ENCODE measurements at regions not wholly inside any gene's neighbourhood (a gene's known extent, or its start where the extent isn't known, plus 50 kb on each side); places are given as distances from the start of the nearest gene placed in this dataset.

DNA sequence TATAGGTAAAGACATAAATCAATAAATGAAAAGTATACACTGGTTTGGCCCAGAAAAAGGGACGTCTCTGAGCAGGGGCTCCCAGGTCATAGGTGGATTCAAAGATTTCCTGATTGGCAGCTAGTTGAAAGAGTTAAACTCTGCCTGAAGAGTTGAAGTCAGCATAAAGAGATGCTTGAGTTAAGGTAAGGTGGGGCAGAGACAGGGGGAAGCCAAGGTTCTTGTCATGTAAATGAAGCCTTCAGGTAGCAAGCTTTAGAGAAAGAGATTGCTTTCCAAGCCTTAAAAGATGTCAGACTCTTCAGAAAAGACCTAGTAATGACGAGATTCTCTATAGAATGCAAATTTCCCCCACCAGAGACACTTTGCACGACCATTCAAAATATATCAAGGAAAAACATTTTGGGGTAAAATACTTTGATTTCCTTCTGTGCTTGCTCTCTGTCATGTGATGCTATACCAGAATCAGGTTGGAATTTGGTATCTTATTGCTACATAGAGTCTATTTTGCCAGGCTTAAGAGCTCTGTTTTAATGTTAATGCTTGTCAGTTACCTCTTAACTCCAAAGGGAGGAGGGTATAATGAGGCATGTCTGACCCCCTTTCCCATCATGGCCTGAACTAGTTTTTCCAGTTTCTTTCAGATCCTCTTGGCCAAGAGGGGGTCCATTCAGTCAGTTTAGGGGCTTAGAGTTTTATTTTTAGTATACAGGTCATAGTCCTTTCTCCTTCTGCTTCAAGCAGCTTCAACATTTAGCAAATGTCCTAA is 429.6 kb downstream of the ADRA2A start:
- no peak for ATAC-seq (ENCODE audit: low read depth)
- H3K9me1 ChIP-seq (ENCODE audit: insufficient read depth, low read length) = no peaks in the 10 kb centered on the region
- POLR2A ChIA-PET (ENCODE audit: unreplicated experiment) = no interaction called here
- no peak overlapping the region for H3K4me3 ChIP-seq (ENCODE audit: insufficient read depth, low read depth, low read length)
- H3K18ac ChIP-seq (ENCODE audit: low read depth, low read length) = no peak overlapping the region
- BruUV-seq (replicated peaks) = no TSS peak
- H3K4ac ChIP-seq (ENCODE audit: low read depth, low read length) = no peak overlapping the region
- no peak overlapping the region for H4K5ac ChIP-seq (ENCODE audit: low read depth, low read length)
- H3K23ac ChIP-seq (ENCODE audit: low read depth, low read length) = no peak overlapping the region
- H3K36me3 ChIP-seq (ENCODE audit: control insufficient read depth, insufficient read depth, low read length) = no peaks in the 10 kb centered on the region
- H2BK120ac ChIP-seq (ENCODE audit: low read depth, low read length) = no peak overlapping the region
- H3K56ac ChIP-seq (ENCODE audit: extremely low read depth, insufficient read depth, low read length) = no peak overlapping the region
- H3K4me1 ChIP-seq (ENCODE audit: control insufficient read depth, insufficient read depth, low read length) = no peaks in the 10 kb centered on the region
- H3K9ac ChIP-seq (ENCODE audit: low read depth, low read length) = no peak overlapping the region
- no peak overlapping the region for H2BK5ac ChIP-seq (ENCODE audit: low read depth, low read length, poor library complexity, severe bottlenecking)
- no peak overlapping the region for H3K4me2 ChIP-seq (ENCODE audit: low read depth, low read length)
- no peak overlapping the region for H2AK5ac ChIP-seq (ENCODE audit: low read depth, low read length)
- WGBS, 2 experiments (ENCODE audit: extremely low coverage in 2 of 2, insufficient read length in 1 of 2) = no CpG with 5 or more reads among the region's 3 CpGs
- dilution Hi-C loops (cut with HindIII; ENCODE audit: low sequenced_read_pairs, unreplicated experiment) (no loop called here), in situ Hi-C loops (cut with MboI; ENCODE audit: low sequenced_read_pairs) (no loop called here), intact Hi-C loops (cut with micrococcal nuclease) (no loop called here)
- no peak overlapping the region for H3K27ac ChIP-seq (ENCODE audit: insufficient read depth, low read length)
- no peak overlapping the region for H2AK9ac ChIP-seq (replicated peaks; ENCODE audit: low read depth, low read length, poor library complexity)
- H3K79me1 ChIP-seq (ENCODE audit: low read depth in 1 of 2, low read length in 2 of 2) = no peaks in the 10 kb centered on the region
- no peaks in the 10 kb centered on the region for H3K27me3 ChIP-seq (ENCODE audit: control insufficient read depth, insufficient read depth, low read length)
- H3K9me3 ChIP-seq (ENCODE audit: control insufficient read depth, insufficient read depth, low read length) = peaks cover 3% of the 10 kb centered on the region
- DNase-seq = no peak
- H4K91ac ChIP-seq (ENCODE audit: insufficient read depth, low read depth, low read length) = no peak overlapping the region
- H2AFZ ChIP-seq (replicated peaks; ENCODE audit: low read length, poor library complexity) = no peak overlapping the region
- H2BK20ac ChIP-seq (ENCODE audit: low read depth, low read length) = no peak overlapping the region
- H4K20me1 ChIP-seq (ENCODE audit: insufficient read depth, low read length) = no peaks in the 10 kb centered on the region
- CTCF ChIA-PET = no interaction called here
- H3K14ac ChIP-seq (replicated peaks; ENCODE audit: low read depth, low read length) = no peak overlapping the region
- no peak overlapping the region for H4K8ac ChIP-seq (ENCODE audit: low read depth in 2 of 2, low read length in 2 of 2)
- TF ChIP-seq FOS (IDR thresholded peaks at IDR 0.05; ENCODE audit: low read depth, low read length) (no peak), POLR2A (IDR thresholded peaks at IDR 0.05; ENCODE audit: low read depth, low read length) (no peak), MXI1 (IDR thresholded peaks at IDR 0.05; ENCODE audit: borderline replicate concordance, low read depth, low read length) (no peak), RFX5 (IDR thresholded peaks at IDR 0.05; ENCODE audit: low read depth, low read length) (no peak)
- TF ChIP-seq, protein P1, sequence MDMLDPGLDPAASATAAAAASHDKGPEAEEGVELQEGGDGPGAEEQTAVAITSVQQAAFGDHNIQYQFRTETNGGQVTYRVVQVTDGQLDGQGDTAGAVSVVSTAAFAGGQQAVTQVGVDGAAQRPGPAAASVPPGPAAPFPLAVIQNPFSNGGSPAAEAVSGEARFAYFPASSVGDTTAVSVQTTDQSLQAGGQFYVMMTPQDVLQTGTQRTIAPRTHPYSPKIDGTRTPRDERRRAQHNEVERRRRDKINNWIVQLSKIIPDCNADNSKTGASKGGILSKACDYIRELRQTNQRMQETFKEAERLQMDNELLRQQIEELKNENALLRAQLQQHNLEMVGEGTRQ (IDR thresholded peaks at IDR 0.05; ENCODE audit: low read depth, low read length) = no peak
- no peak overlapping the region for H2BK15ac ChIP-seq (ENCODE audit: low read depth, low read length)
